Prostate gland (tissue), 2 donors: ENCODE measurements at regions not wholly inside any gene's neighbourhood (a gene's known extent, or its start where the extent isn't known, plus 50 kb on each side); places are given as distances from the start of the nearest gene placed in this dataset.

Experiments used
- DNase-seq: peaks from one replicate; pipeline ENCODE4 v3.0.0-alpha.2; 2019; ENCODE audit warnings: low spot score
- H3K27ac ChIP-seq, 2 donors: fragments of 200-600 bp; sonication (generic); 2 replicates each; pipeline ENCODE4 v1.5.1; 2017 to 2019
- H3K27me3 ChIP-seq: fragments of 200-600 bp; sonication (generic); replicated peaks from 2 replicates; pipeline ENCODE4 v1.5.1; 2019; ENCODE audit not compliant: insufficient read depth
- H3K36me3 ChIP-seq, 2 donors: fragments of 200-600 bp; sonication (generic); 1 replicate in 1 of 2; 2 replicates in 1 of 2; pipeline versions ENCODE4 v1.5.1 to v1.8.1; 2017 to 2019
- H3K4me1 ChIP-seq: fragments of 200-600 bp; sonication (generic); replicated peaks from 2 replicates; pipeline ENCODE4 v1.5.1; 2019
- H3K4me3 ChIP-seq, 2 donors: fragments of 200-600 bp; sonication (generic); 2 replicates each; pipeline ENCODE4 v1.5.1; 2017 to 2019
- H3K9me3 ChIP-seq: fragments of 200-600 bp; sonication (generic); 2 replicates; pipeline ENCODE4 v1.5.1; 2017
- POLR2A ChIP-seq: fragments of 450-650 bp; IDR thresholded peaks from one replicate; pipeline ENCODE4 v1.6.1; 2016; ENCODE audit warnings: antibody characterized with exemption, mild to moderate bottlenecking
- POLR2AphosphoS5 ChIP-seq: sonication (generic); formaldehyde crosslinking; IDR thresholded peaks from one replicate; pipeline ENCODE4 v1.6.1; 2017; ENCODE audit warnings: antibody characterized with exemption
- WGBS: methylation state at CpG from one replicate; pipeline ENCODE4 v1.1.5; 2018; 5-methylcytosine and 5-hydroxymethylcytosine counted together
- intact Hi-C: fragments of 100-400 bp; cut with DNase I; formaldehyde crosslinking; loops from one replicate; pipeline ENCODE4 v1.14.2; 2022
- TF ChIP-seq, protein P1 (sequence below), 4 experiments: fragments of 200-600 bp in 2 of 4; fragments of 450-650 bp in 2 of 4; sonication (generic) in 2 of 4; IDR thresholded peaks; 1 replicate in 3 of 4; 2 replicates in 1 of 4; pipeline ENCODE4 v1.5.1; 2016 to 2019; ENCODE audit warnings: antibody characterized with exemption in 4 of 4, mild to moderate bottlenecking in 2 of 4, moderate library complexity in 2 of 4

DNA sequence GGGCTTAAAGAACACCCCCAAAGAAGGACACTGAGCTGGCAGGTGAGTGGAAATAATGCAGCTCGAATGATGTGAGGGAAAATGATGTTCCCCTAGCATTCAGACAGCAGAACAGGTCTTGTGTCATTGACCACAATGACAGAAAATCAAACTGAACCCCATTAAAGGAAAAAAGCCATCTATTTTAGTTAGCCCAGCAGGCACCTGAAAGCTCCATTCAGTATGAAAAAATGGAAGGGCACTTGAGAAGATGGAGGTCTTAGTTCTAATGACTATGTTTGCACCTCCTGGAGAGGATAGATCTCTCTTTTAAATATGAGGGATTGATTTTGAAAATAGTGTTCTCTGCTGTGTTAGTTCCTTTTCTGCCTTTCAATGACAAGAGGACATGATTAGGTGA is 323.1 kb downstream of the NKX6-1 start:
- intact Hi-C loops = no loop called here
- H3K36me3 ChIP-seq = no peaks in the 10 kb centered on the region
- 69% methylated on average over 1 of the region's 1 CpG for WGBS
- no peaks in the 10 kb centered on the region for H3K9me3 ChIP-seq
- DNase-seq = no peak
- no peak overlapping the region for H3K4me3 ChIP-seq
- no peaks in the 10 kb centered on the region for H3K4me1 ChIP-seq
- no peaks in the 10 kb centered on the region for H3K27me3 ChIP-seq
- TF ChIP-seq, protein P1, sequence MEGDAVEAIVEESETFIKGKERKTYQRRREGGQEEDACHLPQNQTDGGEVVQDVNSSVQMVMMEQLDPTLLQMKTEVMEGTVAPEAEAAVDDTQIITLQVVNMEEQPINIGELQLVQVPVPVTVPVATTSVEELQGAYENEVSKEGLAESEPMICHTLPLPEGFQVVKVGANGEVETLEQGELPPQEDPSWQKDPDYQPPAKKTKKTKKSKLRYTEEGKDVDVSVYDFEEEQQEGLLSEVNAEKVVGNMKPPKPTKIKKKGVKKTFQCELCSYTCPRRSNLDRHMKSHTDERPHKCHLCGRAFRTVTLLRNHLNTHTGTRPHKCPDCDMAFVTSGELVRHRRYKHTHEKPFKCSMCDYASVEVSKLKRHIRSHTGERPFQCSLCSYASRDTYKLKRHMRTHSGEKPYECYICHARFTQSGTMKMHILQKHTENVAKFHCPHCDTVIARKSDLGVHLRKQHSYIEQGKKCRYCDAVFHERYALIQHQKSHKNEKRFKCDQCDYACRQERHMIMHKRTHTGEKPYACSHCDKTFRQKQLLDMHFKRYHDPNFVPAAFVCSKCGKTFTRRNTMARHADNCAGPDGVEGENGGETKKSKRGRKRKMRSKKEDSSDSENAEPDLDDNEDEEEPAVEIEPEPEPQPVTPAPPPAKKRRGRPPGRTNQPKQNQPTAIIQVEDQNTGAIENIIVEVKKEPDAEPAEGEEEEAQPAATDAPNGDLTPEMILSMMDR (IDR thresholded peaks at IDR 0.05) = no peak
- no peak for TF ChIP-seq POLR2A
- TF ChIP-seq POLR2AphosphoS5 = no peak
- no peak overlapping the region for H3K27ac ChIP-seq

DNA sequence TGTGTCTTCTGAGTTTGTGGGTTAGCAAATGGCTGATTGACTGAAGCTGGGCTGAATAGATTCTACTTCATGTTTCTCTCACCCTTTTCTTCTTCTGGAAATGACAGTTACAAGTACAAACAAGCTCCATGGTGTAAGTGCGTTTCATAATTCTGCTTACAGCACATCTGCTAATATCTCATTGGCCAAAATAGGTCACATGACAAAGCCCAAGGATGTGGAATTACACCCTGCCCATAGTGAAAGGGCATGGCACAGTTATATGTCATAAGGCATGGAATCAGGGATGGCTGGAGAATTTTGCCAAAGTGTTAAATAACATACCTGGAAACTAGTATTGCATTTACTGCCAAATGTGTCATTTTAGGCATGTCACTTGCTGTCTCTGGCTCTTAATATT is 327.2 kb downstream of the NKX6-1 start:
- no peaks in the 10 kb centered on the region for H3K9me3 ChIP-seq
- no peaks in the 10 kb centered on the region for H3K4me1 ChIP-seq
- H3K27me3 ChIP-seq = no peaks in the 10 kb centered on the region
- H3K27ac ChIP-seq = no peak overlapping the region
- 75% methylated on average over 1 of the region's 1 CpG for WGBS
- intact Hi-C loops = no loop called here
- H3K36me3 ChIP-seq = no peaks in the 10 kb centered on the region
- TF ChIP-seq POLR2AphosphoS5 (no peak), POLR2A (no peak)
- TF ChIP-seq, protein P1 (IDR thresholded peaks at IDR 0.05) = no peak
- no peak overlapping the region for H3K4me3 ChIP-seq
- DNase-seq = no peak

DNA sequence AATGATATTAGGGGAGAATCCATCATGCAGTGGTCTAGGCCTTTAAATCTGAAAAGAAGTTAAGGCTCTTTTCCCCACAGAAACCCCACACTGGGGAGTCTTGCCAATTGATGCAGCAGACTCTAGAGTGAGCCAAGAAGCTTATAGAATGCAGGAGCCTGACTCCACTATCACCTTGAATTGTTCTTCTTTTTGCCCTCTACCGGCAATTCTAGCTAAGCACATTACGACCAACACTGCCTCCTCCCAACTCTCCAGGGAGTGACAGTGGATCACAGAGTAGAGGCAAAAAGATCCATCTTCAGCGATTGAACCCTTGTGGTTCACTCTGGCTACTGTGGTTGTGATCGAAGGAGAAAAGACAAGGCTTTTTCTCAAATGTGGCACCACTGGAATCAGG is 331.5 kb downstream of the NKX6-1 start:
- no peak overlapping the region for H3K27ac ChIP-seq
- no peaks in the 10 kb centered on the region for H3K4me1 ChIP-seq
- WGBS = 31% methylated on average over 4 of the region's 4 CpGs
- intact Hi-C loops = no loop called here
- H3K4me3 ChIP-seq = no peak overlapping the region
- TF ChIP-seq POLR2A (no peak), POLR2AphosphoS5 (no peak)
- TF ChIP-seq, protein P1 (IDR thresholded peaks at IDR 0.05) = no peak
- H3K27me3 ChIP-seq = no peaks in the 10 kb centered on the region
- H3K36me3 ChIP-seq = no peaks in the 10 kb centered on the region
- no peaks in the 10 kb centered on the region for H3K9me3 ChIP-seq
- DNase-seq = no peak

DNA sequence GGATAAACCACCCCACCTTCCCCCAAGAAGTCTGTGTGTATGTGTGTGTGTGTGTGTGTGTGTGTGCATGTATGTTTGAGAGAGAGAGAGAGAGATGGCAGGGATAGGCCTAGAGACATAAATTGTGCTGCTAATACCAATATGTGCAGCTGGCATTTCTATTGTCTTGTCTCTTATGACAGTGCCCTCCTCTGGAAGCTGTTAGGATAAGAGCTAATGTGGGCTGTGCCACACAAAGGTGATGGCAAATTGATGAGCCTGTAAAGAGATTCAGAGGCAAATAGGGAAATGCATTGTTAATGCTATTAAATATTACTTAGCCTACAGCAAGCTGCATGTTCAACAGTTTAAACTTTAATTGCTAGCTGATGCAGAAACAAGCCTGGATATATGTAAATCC is 332.0 kb downstream of the NKX6-1 start:
- intact Hi-C loops = no loop called here
- H3K27me3 ChIP-seq = no peaks in the 10 kb centered on the region
- H3K27ac ChIP-seq = no peak overlapping the region
- no peaks in the 10 kb centered on the region for H3K36me3 ChIP-seq
- no peaks in the 10 kb centered on the region for H3K4me1 ChIP-seq
- H3K9me3 ChIP-seq = no peaks in the 10 kb centered on the region
- TF ChIP-seq, protein P1 (IDR thresholded peaks at IDR 0.05) = no peak
- TF ChIP-seq POLR2A (no peak), POLR2AphosphoS5 (no peak)
- no peak overlapping the region for H3K4me3 ChIP-seq
- no peak for DNase-seq

DNA sequence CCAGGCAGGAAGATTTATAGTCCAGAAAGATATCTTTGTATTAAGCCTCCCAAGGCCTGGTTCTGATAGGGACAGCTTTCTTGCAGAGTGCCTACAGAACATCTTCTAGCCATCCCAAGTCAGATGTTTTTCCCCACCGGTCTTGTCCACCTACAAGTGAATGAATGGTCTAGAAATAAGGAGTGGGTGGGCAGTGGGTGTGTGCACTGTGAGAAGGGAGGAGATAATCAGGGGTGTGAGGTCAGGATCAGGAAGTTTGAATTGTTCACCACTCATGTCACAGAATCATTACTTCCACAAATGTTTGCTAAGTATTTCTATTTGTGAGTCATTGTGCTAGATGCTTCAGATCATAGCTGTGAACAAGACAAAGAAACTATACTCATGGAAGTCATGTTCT is 332.6 kb downstream of the NKX6-1 start:
- 90% methylated on average over 1 of the region's 1 CpG for WGBS
- TF ChIP-seq POLR2AphosphoS5 (no peak), POLR2A (no peak)
- TF ChIP-seq, protein P1 (IDR thresholded peaks at IDR 0.05) = no peak
- no peaks in the 10 kb centered on the region for H3K27me3 ChIP-seq
- no peak overlapping the region for H3K27ac ChIP-seq
- no peaks in the 10 kb centered on the region for H3K4me1 ChIP-seq
- H3K9me3 ChIP-seq = no peaks in the 10 kb centered on the region
- H3K36me3 ChIP-seq = no peaks in the 10 kb centered on the region
- no peak overlapping the region for H3K4me3 ChIP-seq
- intact Hi-C loops = no loop called here
- DNase-seq = no peak
